CD4-positive, alpha-beta memory T cell (primary cell): ENCODE measurements at regions not wholly inside any gene's neighbourhood (a gene's known extent, or its start where the extent isn't known, plus 50 kb on each side); places are given as distances from the start of the nearest gene placed in this dataset.
A peak's percentile ranks its signal among the peaks of the same experiment; 100 is the strongest.
"Not testable (repeated sequence)": the region's sequence is repeated elsewhere in the genome, so short reads cannot be mapped to it uniquely, and the experiment has no call there.

ENCODE experiments used
- CTCF ChIA-PET: fragments of 350-600 bp; sonication (Branson Sonifier 250); formaldehyde crosslinking; loops from one replicate; lab custom pipeline; 2021; ENCODE audit warnings: inconsistent platforms; ENCODE audit not compliant: partially characterized antibody; lab: Charles Lee
- POLR2A ChIA-PET: fragments of 350-600 bp; sonication (Branson Sonifier 250); formaldehyde crosslinking; loops from one replicate; lab custom pipeline; 2021; ENCODE audit not compliant: partially characterized antibody; lab: Charles Lee
- DNase-seq, 5 donors: peaks; one replicate each; pipeline versions ENCODE4 v3.0.0 to v3.0.0-alpha.2; 2020 to 2022; ENCODE audit warnings: mixed read lengths in 1 of 5
- H3K27ac ChIP-seq: one replicate; pipeline ENCODE4 v1.7.0; 2013; ENCODE audit warnings: low read depth, low read length
- H3K27me3 ChIP-seq: 2 replicates; pipeline ENCODE4 v1.7.0; 2013; ENCODE audit warnings: mild to moderate bottlenecking, low read length, moderate library complexity; ENCODE audit not compliant: insufficient read depth
- H3K36me3 ChIP-seq: 2 replicates; pipeline ENCODE4 v1.7.0; 2013; ENCODE audit warnings: mild to moderate bottlenecking, low read length, moderate library complexity; ENCODE audit not compliant: insufficient read depth
- H3K4me1 ChIP-seq: 2 replicates; pipeline ENCODE4 v1.7.0; 2013; ENCODE audit warnings: mild to moderate bottlenecking, low read length, moderate library complexity; ENCODE audit not compliant: insufficient read depth
- H3K4me3 ChIP-seq, 2 donors: one replicate each; pipeline ENCODE4 v1.7.0; 2013; ENCODE audit warnings: low read length in 2 of 2, mild to moderate bottlenecking in 1 of 2
- H3K9me3 ChIP-seq, 2 donors: one replicate each; pipeline ENCODE4 v1.7.0; 2013; ENCODE audit warnings: low read length in 2 of 2, control low read depth in 1 of 2; ENCODE audit not compliant: control insufficient read depth in 1 of 2
- H3K27ac Mint-ChIP-seq, 7 donors: one replicate each; pipeline ENCODE4 v1.8.0; 2020 to 2021; ENCODE audit warnings: mixed read lengths in 7 of 7, mild to moderate bottlenecking in 6 of 7, inconsistent platforms in 3 of 7, moderate library complexity in 3 of 7
- H3K27me3 Mint-ChIP-seq, 2 donors: one replicate each; pipeline ENCODE4 v1.8.0; 2020 to 2021; ENCODE audit warnings: mixed read lengths in 2 of 2
- H3K36me3 Mint-ChIP-seq, 2 donors: one replicate each; pipeline ENCODE4 v1.8.0; 2020 to 2021; ENCODE audit warnings: mixed read lengths in 2 of 2, inconsistent platforms in 1 of 2, mild to moderate bottlenecking in 1 of 2
- H3K4me1 Mint-ChIP-seq, 4 donors: one replicate each; pipeline ENCODE4 v1.8.0; 2020 to 2021; ENCODE audit warnings: mixed read lengths in 4 of 4, mild to moderate bottlenecking in 1 of 4
- H3K4me3 Mint-ChIP-seq, 8 donors: one replicate each; pipeline ENCODE4 v1.8.0; 2020 to 2021; ENCODE audit warnings: mixed read lengths in 8 of 8, mild to moderate bottlenecking in 7 of 8, moderate library complexity in 6 of 8, inconsistent platforms in 3 of 8
- H3K9me3 Mint-ChIP-seq, 8 donors: one replicate each; pipeline ENCODE4 v1.8.0; 2020 to 2021; ENCODE audit warnings: mixed read lengths in 8 of 8, mild to moderate bottlenecking in 5 of 8, inconsistent platforms in 3 of 8, moderate library complexity in 1 of 8
- intact Hi-C: fragments of 100-400 bp; cut with micrococcal nuclease; formaldehyde crosslinking; loops from one replicate; pipeline ENCODE4 v1.15.1; 2023

- Histone ChIP-seq H3K27ac (no peak overlapping the region), H3K36me3 (no peaks in the 10 kb centered on the region), H3K4me3 (no peak overlapping the region), H3K27me3 (no peaks in the 10 kb centered on the region), H3K9me3 (no peaks in the 10 kb centered on the region), H3K4me1 (no peaks in the 10 kb centered on the region)
- Mint-ChIP-seq H3K9me3 (peaks cover 2 to 9% (median 6%) of the 10 kb centered on the region in 8 donors), H3K27me3 (no peaks in the 10 kb centered on the region), H3K27ac (no peak overlapping the region), H3K4me3 (no peak overlapping the region), H3K4me1 (no peaks in the 10 kb centered on the region), H3K36me3 (no peaks in the 10 kb centered on the region)
- ChIA-PET POLR2A (no interaction called here), CTCF (no interaction called here)
- no peak for DNase-seq
- intact Hi-C loops = no loop called here
Measured at GRCh38 chr11:29093416-29094120, 923.3 kb downstream of the KCNA4 start.

GRCh38 chr11:29087200-29087812 is 929.5 kb downstream of the KCNA4 start:
- Mint-ChIP-seq H3K36me3 (no peaks in the 10 kb centered on the region), H3K27ac (no peak overlapping the region), H3K4me1 (no peaks in the 10 kb centered on the region), H3K4me3 (no peak overlapping the region), H3K9me3 (peaks cover 2 to 17% (median 6%) of the 10 kb centered on the region in 8 donors), H3K27me3 (no peaks in the 10 kb centered on the region)
- H3K36me3 ChIP-seq = no peaks in the 10 kb centered on the region
- no peak for DNase-seq
- intact Hi-C loops = no loop called here
- ChIA-PET CTCF (no interaction called here), POLR2A (no interaction called here)
- H3K27ac ChIP-seq = no peak overlapping the region
- H3K4me3 ChIP-seq = no peak overlapping the region
- H3K9me3 ChIP-seq = no peaks in the 10 kb centered on the region
- no peaks in the 10 kb centered on the region for H3K4me1 ChIP-seq
- H3K27me3 ChIP-seq = no peaks in the 10 kb centered on the region

- H3K27ac Mint-ChIP-seq = no peak overlapping the region
- no peaks in the 10 kb centered on the region for H3K27me3 Mint-ChIP-seq
- Histone ChIP-seq H3K27ac (no peak overlapping the region), H3K4me1 (no peaks in the 10 kb centered on the region), H3K27me3 (no peaks in the 10 kb centered on the region), H3K4me3 (no peak overlapping the region), H3K36me3 (no peaks in the 10 kb centered on the region), H3K9me3 (no peaks in the 10 kb centered on the region)
- peak in 1 of 5 donors; percentile 33 for DNase-seq
- H3K36me3 Mint-ChIP-seq = no peaks in the 10 kb centered on the region
- no peak overlapping the region for H3K4me3 Mint-ChIP-seq
- intact Hi-C loops = no loop called here
- POLR2A ChIA-PET = no interaction called here
- no peaks in the 10 kb centered on the region for H3K4me1 Mint-ChIP-seq
- peaks cover 8 to 41% (median 30%) of the 10 kb centered on the region in 8 donors for H3K9me3 Mint-ChIP-seq
- CTCF ChIA-PET = no interaction called here
Measured at GRCh38 chr11:29075726-29076125, 941.1 kb downstream of the KCNA4 start.

GRCh38 chr11:29063630-29064361 is 953.0 kb downstream of the KCNA4 start:
- no peaks in the 10 kb centered on the region for H3K4me1 Mint-ChIP-seq
- Histone ChIP-seq H3K36me3 (no peaks in the 10 kb centered on the region), H3K27me3 (no peaks in the 10 kb centered on the region), H3K4me3 (no peak overlapping the region), H3K27ac (no peak overlapping the region), H3K9me3 (no peaks in the 10 kb centered on the region), H3K4me1 (no peaks in the 10 kb centered on the region)
- POLR2A ChIA-PET = no interaction called here
- H3K4me3 Mint-ChIP-seq = no peak overlapping the region
- H3K27me3 Mint-ChIP-seq = no peaks in the 10 kb centered on the region
- no peak for DNase-seq
- intact Hi-C loops = no loop called here
- H3K36me3 Mint-ChIP-seq = no peaks in the 10 kb centered on the region
- H3K9me3 Mint-ChIP-seq = peaks cover 2 to 25% (median 5%) of the 10 kb centered on the region in 8 donors
- H3K27ac Mint-ChIP-seq = no peak overlapping the region
- CTCF ChIA-PET = no interaction called here

GRCh38 chr11:29061452-29061851 is 953.3 kb downstream of the METTL15 start:
- no peaks in the 10 kb centered on the region for H3K9me3 ChIP-seq
- CTCF ChIA-PET = no interaction called here
- no peak overlapping the region for H3K4me3 Mint-ChIP-seq
- H3K4me3 ChIP-seq = no peak overlapping the region
- H3K36me3 ChIP-seq = no peaks in the 10 kb centered on the region
- no peak overlapping the region for H3K27ac Mint-ChIP-seq
- no peaks in the 10 kb centered on the region for H3K4me1 Mint-ChIP-seq
- no peaks in the 10 kb centered on the region for H3K4me1 ChIP-seq
- no peak for DNase-seq
- no peaks in the 10 kb centered on the region for H3K36me3 Mint-ChIP-seq
- H3K27me3 ChIP-seq = no peaks in the 10 kb centered on the region
- POLR2A ChIA-PET = no interaction called here
- H3K27me3 Mint-ChIP-seq = no peaks in the 10 kb centered on the region
- intact Hi-C loops = no loop called here
- H3K9me3 Mint-ChIP-seq = peaks cover 0 to 31% (median 8%) of the 10 kb centered on the region in 8 donors
- no peak overlapping the region for H3K27ac ChIP-seq

GRCh38 chr11:29056487-29056886 is 948.3 kb downstream of the METTL15 start:
- H3K4me1 Mint-ChIP-seq, H3K4me3 Mint-ChIP-seq, H3K27me3 ChIP-seq, H3K9me3 ChIP-seq, DNase-seq, H3K27me3 Mint-ChIP-seq, H3K4me1 ChIP-seq, H3K36me3 ChIP-seq, H3K4me3 ChIP-seq, H3K27ac Mint-ChIP-seq, CTCF ChIA-PET, H3K27ac ChIP-seq, H3K36me3 Mint-ChIP-seq, intact Hi-C loops, POLR2A ChIA-PET: not testable (repeated sequence)
- peaks cover 3 to 37% (median 10%) of the 10 kb centered on the region in 8 donors for H3K9me3 Mint-ChIP-seq

GRCh38 chr11:29051935-29052334 is 943.7 kb downstream of the METTL15 start:
- Histone ChIP-seq H3K9me3 (no peaks in the 10 kb centered on the region), H3K36me3 (no peaks in the 10 kb centered on the region), H3K4me1 (no peaks in the 10 kb centered on the region), H3K27ac (no peak overlapping the region), H3K27me3 (no peaks in the 10 kb centered on the region), H3K4me3 (no peak overlapping the region)
- Mint-ChIP-seq H3K4me3 (no peak overlapping the region), H3K4me1 (no peaks in the 10 kb centered on the region), H3K27ac (no peak overlapping the region), H3K36me3 (no peaks in the 10 kb centered on the region), H3K9me3 (peaks cover 3 to 19% (median 14%) of the 10 kb centered on the region in 8 donors), H3K27me3 (no peaks in the 10 kb centered on the region)
- CTCF ChIA-PET = no interaction called here
- intact Hi-C loops = no loop called here
- DNase-seq = no peak
- POLR2A ChIA-PET = no interaction called here
